HG03060 (cell line): ENCODE measurements at regions not wholly inside any gene's neighbourhood (a gene's known extent, or its start where the extent isn't known, plus 50 kb on each side); places are given as distances from the start of the nearest gene placed in this dataset.
"Not testable (repeated sequence)": the region's sequence is repeated elsewhere in the genome, so short reads cannot be mapped to it uniquely, and the experiment has no call there.

Experiments
- ATAC-seq: cut with Tn5 transposase; IDR thresholded peaks from one replicate; pipeline ENCODE4 v1.9.1; 2021; ENCODE audit warnings: low read depth, moderate number of reproducible peaks; ENCODE audit not compliant: unreplicated experiment

- ATAC-seq: no peak
Observed at GRCh38 chr2:116891191-116891590, 923.3 kb upstream of the DDX18 start.

DNA sequence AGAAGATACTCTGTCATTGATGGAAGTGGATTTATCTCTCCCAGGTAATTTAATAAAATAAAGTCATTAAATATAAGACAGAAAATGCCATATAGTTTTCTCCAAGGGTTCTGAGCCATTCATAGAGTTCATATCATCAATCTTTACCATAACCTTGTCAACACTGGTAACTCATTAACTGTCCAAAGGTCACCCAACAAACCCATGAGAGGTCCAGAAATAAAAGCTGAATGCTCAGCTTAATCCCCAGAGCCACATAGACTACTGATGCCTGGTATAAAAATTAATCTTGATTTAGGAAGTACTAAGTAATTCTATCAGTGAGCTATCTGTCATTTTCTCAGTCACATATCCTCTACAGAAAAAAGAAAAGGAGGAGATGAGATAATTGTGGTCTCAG lies 903.0 kb upstream of the DDX18 start:
- ATAC-seq: no peak

DNA sequence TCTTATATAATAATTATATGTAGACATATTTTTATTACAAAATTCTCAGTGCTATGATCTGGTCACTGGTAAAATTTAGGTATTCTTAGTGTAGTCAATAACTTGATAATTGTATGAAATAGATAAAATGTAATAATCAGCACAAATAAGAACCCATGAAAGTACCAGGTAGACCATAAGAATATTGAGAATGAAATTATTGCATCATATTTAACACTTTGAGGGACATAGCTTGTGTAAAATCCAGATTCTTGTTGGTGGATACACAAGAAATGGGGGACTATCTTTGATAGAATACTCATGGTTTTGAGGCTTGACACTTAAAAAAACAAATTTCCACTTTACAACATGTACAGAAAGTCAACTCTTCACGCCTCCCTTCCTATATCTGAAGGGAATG lies 898.8 kb upstream of the DDX18 start:
- ATAC-seq: no peak

GRCh38 chr2:116917196-116917595 lies 897.3 kb upstream of the DDX18 start:
- no peak for ATAC-seq

DNA sequence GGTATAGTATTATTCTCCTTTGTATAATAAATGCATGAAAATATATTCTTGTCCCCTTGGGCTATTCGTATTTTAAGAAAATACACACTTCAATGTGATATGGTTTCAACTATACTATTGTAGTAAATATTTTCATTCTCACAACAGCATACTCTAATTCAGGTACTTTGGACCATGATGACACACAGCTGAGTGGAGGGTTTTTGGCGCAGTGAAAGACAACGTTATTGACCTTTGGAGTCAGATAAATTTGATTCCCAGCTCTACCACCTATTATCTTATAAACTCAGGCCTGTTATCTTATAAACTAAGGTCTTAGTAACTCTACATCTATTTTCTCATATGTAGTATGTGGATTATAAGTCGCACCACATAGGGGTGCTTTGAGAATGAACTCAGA lies 895.9 kb upstream of the DDX18 start:
- ATAC-seq: no peak

DNA sequence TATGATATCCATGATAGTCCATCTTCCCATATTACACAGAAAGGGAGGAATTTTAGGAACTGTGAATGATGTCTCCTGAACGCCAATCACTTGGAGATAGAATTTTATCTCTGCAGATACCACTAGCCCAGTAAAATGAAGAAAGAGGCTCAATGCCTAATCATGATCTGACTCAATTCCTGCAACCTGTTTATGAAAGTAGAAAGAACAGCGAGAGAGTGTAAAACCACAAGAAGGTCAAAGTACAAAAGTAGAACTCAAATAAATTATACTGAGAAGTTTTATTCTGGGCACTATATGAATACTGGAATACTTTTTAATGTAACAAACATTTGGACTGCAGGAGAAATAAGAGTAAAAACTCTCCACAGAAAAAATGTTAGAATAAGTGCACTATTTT lies 892.1 kb upstream of the DDX18 start:
- no peak for ATAC-seq

DNA sequence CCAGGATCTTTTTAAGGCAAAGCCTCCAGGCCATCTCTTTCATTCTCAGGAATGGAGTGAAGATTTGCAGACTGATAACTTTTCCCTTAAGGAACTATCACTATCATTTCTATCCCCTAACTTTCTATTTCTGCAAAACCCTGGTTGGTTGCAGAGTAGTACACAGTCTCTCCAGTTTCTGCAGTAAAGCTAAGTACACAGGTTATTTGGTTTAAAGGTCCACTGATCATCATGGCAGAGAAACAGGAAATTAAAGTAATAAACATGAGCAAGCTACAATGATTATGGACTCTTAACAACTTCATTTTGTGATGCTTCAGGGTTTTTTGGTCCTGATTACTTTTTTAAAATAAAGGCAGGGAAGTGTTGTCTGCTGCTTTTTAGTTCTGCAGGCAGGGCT lies 890.0 kb upstream of the DDX18 start:
- no peak for ATAC-seq

- ATAC-seq: no peak
Observed at GRCh38 chr2:116935097-116935814, 879.2 kb upstream of the DDX18 start.

DNA sequence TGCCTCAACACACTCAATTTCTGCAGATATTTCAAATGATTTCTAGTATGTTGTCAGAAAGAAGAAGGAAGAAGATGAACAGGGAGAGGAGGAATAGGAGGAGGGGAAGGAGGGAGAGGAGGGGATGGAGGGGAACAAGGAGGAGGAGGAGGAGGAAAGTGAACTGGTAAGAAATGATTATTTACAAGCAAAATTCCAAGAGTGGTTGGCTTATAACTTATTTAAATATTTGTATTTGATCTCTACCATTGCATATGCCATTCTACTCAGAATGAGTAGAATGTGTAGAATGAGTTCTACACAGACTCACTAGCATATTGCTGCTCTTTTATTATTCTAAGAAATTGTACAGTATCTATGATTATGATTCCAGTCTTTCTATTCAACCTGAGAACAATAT lies 866.2 kb upstream of the DDX18 start:
- ATAC-seq: no peak

DNA sequence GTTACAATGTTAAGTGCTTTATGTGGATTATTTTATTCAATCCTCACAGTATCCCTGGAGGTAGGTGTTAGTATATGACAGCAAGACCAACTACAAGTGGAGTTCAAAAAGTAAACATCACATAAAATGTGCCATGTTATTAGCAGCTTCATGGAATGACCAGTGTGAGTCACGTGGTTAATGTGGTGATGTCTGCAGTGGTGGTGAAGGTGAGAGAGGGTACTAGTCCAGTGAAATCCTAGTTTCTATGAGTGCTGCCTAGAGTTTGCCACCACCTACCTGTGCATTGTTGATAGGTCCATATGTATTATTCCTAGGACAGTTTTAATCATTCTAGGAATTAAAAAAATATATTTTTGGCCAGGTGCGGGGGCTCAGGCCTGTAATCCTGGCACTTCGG lies 865.2 kb upstream of the DDX18 start:
- no peak for ATAC-seq

DNA sequence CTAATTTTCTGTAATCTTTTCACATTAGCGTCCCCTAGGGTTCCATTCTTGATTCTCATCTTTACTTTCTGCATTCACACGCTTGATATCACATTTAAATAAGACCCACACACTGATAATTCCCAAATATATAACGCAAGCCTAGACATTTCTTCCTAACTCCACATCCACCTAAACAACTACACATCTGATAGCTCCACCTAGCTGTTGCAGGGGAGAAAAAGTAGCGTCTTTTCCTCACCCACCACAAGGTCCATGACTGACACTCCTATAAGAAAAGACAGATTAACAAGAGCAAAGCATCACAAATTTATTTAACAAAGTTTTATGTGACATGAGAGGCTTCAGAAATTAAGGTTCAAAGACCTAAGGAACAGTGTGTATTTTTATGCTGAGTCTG lies 862.2 kb upstream of the DDX18 start:
- ATAC-seq: no peak

DNA sequence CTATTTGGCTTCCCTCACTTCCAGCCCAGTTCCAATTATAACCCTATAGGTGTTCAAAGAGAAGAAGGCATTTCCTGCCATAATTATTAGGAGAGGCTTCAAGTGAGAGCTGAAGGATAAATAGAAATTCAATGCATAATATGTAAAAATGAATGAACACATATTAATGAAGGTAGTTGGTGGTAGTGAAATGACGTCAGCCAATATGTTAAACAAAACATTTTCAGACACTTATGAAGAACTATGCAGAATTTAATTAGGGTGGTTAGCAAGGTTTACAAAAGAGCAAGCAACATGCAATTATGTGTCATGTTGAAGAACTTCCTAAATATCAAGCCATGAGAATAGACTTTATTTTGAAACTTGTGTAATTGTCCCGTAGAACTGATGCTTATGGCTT lies 858.8 kb upstream of the DDX18 start:
- ATAC-seq: no peak

- ATAC-seq: no peak
Observed at GRCh38 chr2:116975608-116976007, 838.9 kb upstream of the DDX18 start.

DNA sequence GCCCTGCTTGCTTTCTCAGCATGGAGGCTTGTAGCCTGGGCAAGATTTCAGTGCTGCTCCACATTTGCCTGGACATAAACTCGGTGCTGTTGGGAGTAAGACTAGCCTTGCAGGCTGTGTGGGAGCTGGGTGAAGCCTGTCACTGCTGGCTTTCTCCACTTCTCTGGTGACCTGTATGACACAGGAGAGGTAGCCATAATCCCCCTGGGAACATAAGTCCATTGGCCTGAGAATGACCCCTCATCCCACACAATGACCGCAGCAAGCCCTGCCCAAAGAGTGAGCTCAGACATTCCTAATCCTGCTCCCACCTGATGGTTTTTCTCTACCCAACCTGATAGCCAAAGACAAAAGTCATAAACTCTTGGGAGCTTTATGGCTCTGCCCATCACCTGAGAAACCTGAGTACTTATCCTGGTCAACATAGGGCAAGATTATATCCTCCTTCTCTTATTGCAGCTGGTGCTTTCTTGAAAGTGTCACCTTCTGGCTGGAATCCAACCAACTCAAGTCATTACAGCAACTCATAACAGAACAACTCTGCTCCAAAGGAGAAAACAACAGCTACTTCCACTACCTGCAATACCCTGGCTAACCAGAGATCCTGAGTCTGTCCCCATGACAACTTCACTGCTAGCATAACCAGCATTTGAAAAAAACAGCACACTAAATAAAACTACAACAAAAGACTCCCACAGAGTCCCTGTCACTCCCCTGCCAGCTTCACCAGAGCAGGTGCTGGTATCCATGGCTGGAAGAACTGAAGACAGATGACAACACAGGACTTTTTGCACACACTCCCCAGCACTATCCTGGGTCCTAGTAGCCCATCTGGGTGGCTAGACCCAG lies 834.4 kb upstream of the DDX18 start:
- no peak for ATAC-seq

GRCh38 chr2:116987447-116987846 lies 827.0 kb upstream of the DDX18 start:
- ATAC-seq: no peak

- ATAC-seq: no peak
Observed at GRCh38 chr2:116988303-116988702, 826.2 kb upstream of the DDX18 start.

GRCh38 chr2:117019357-117019756 lies 795.1 kb upstream of the DDX18 start:
- no peak for ATAC-seq

DNA sequence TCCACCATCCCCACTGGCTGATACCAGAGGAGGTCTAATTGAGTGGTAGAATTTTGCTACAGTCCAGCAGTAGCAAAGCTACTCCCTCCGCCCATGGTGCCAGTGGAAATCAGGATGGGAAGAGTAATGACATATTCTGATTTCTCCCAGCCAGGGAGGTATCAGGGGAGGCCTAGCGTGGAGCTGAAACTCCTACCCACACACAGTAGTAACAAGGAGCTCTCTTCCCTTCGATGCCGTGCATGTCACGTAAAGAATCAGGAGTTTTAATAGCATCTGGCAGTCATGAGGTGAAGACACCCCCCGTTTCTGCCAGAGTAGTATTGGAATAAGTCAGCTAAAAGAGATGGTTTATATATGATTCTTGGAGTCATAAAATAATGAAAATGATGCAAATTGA lies 786.8 kb upstream of the DDX18 start:
- no peak for ATAC-seq

- not testable (repeated sequence) for ATAC-seq
Observed at GRCh38 chr2:117028708-117029107, 785.8 kb upstream of the DDX18 start.

DNA sequence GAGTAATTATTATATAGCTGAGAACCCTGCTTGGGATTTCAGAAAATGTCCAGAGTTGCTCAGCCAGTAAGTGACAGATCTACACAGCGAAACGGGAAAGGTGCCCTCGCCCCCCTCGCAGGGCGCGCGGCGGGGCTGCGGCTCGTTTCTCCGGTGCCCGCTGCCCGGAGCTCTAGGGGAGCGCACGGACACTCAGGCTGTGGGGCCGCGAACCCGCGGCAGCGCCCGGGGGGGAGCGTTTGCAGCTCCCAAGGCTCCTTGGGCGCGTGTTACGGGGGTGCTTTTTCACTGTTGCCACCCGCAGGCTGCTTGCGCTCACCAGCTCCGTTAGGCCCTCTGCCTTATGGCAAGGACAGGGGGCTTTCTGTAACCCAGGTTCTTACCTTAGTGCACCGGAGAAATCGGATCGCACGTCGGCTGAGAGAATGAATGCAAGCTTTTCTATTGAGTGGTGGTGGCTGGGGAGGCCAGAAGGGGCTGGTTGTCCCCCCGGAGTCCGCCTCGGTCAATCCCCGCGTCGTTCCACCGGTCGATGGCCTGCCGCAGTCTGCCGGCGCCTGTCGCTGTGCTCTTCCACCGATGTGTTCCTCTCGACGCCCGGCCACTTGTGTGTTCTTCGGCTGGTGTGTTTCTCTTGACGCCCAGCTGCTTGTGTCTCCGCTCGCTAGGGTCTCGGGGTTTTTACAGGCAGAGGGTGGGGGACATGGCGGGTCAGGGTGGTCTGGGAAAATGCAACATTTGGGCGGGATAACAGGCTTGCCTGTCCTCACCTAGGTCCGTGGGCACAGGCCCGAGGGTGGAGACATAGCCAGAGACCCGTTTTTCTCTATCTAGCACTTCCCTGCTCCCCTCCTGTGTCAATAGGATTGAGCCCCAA lies 758.8 kb upstream of the DDX18 start:
- no peak for ATAC-seq

DNA sequence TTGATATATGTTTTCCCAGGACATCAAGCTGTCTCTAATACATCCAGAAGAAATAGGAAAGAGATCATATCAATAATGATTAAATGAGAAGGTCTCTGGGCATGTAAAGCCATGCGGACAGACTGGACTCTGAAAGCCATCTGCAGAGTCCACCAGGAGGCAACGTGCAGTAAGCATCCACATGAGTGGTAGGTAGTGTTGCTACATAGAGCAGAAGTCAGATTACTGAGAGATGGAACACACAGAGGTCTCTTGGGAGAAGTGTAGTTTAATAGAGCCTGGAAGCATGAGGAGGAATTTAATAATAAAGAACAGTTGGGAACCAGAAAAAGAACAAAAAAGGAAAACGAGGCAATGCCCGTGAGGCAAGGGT lies 758.1 kb upstream of the DDX18 start:
- no peak for ATAC-seq
